Kidney epithelial cell (primary cell): ENCODE measurements at regions not wholly inside any gene's neighbourhood (a gene's known extent, or its start where the extent isn't known, plus 50 kb on each side); places are given as distances from the start of the nearest gene placed in this dataset.
A peak's percentile ranks its signal among the peaks of the same experiment; 100 is the strongest.
"Not testable (repeated sequence)": the region's sequence is repeated elsewhere in the genome, so short reads cannot be mapped to it uniquely, and the experiment has no call there.

ENCODE experiments used
- DNase-seq: peaks from one replicate; pipeline ENCODE4 v3.0.0-alpha.2; 2010; ENCODE audit warnings: low read depth
- H3K27me3 ChIP-seq: 2 replicates; pipeline ENCODE4 v1.6.0; 2011; ENCODE audit warnings: low read length; ENCODE audit not compliant: control insufficient read depth, insufficient read depth
- H3K36me3 ChIP-seq: 2 replicates; pipeline ENCODE4 v1.5.1; 2011; ENCODE audit warnings: low read length; ENCODE audit not compliant: control insufficient read depth, insufficient read depth
- H3K4me3 ChIP-seq: 2 replicates; pipeline ENCODE4 v1.5.1; 2011; ENCODE audit warnings: low read depth, mild to moderate bottlenecking, control low read depth, low read length
- TF ChIP-seq, protein P1 (sequence below): IDR thresholded peaks from 2 replicates; pipeline ENCODE4 v1.5.1; 2011; ENCODE audit warnings: mild to moderate bottlenecking, moderate library complexity, low read length, control low read depth, inconsistent platforms; ENCODE audit not compliant: insufficient read depth, poor library complexity, severe bottlenecking

DNA sequence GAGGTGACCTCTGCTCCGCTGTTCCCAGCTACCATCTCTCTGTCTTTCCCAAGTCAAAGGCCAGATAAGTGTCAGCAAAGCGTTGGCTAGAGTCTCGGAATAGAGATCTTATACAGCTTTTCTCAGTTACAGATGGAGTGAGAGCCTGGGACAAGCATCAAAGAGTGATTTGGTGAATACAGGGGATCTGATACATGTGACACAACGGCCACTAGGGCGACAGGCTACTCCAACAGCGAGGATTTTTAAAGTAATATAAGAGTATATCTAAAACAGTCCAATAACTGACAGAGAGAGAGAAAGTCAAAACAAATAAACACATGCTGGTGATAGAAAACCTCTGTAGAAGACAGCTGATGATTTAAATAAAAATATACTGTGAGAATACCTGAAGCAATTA is 433.1 kb upstream of the SMIM31 start:
- Histone ChIP-seq H3K4me3 (no peak overlapping the region), H3K36me3 (no peaks in the 10 kb centered on the region), H3K27me3 (no peaks in the 10 kb centered on the region)
- no peak for DNase-seq
- TF ChIP-seq, protein P1, sequence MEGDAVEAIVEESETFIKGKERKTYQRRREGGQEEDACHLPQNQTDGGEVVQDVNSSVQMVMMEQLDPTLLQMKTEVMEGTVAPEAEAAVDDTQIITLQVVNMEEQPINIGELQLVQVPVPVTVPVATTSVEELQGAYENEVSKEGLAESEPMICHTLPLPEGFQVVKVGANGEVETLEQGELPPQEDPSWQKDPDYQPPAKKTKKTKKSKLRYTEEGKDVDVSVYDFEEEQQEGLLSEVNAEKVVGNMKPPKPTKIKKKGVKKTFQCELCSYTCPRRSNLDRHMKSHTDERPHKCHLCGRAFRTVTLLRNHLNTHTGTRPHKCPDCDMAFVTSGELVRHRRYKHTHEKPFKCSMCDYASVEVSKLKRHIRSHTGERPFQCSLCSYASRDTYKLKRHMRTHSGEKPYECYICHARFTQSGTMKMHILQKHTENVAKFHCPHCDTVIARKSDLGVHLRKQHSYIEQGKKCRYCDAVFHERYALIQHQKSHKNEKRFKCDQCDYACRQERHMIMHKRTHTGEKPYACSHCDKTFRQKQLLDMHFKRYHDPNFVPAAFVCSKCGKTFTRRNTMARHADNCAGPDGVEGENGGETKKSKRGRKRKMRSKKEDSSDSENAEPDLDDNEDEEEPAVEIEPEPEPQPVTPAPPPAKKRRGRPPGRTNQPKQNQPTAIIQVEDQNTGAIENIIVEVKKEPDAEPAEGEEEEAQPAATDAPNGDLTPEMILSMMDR, result peak; percentile 8

GRCh38 chr4:164326056-164326455 is 427.9 kb upstream of the SMIM31 start:
- TF ChIP-seq, protein P1, result no peak
- H3K4me3 ChIP-seq, result no peak overlapping the region
- no peaks in the 10 kb centered on the region for H3K27me3 ChIP-seq
- DNase-seq, result no peak
- no peaks in the 10 kb centered on the region for H3K36me3 ChIP-seq

DNA sequence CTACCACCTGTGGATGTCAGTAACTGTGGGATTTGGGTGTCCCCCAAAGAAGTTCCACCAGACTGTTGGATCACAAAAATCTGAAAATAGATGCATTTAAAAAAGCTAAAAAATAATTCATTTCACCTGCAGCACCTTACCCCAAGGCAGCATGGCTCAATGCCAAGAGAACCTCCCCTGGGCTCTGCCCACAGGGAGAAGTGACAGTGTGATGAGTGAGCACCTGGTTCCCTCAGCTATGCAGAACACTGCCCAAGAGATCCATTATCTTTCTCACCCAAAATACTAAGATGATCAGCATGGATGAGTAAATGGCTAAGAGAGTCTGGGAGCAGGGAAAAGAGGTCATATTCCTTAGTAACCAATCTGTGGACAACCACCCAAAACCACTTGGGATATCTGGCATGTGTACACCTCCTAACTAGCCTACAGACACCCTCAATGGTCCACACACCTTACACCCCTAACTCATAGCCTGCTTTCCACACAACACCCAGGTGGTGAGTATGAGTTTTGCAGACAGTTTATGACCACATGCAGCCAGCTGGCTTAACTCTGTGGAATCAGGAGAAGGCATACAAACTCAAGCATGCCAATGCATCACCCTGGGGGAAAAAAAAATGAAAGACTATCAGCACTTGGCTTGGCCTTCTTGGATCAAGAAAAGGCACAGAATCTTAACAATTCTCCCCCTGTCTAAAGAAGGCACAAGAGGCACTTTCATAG is 416.5 kb upstream of the SMIM31 start:
- H3K27me3 ChIP-seq, result no peaks in the 10 kb centered on the region
- H3K4me3 ChIP-seq, result no peak overlapping the region
- TF ChIP-seq, protein P1, result no peak
- no peaks in the 10 kb centered on the region for H3K36me3 ChIP-seq
- no peak for DNase-seq

DNA sequence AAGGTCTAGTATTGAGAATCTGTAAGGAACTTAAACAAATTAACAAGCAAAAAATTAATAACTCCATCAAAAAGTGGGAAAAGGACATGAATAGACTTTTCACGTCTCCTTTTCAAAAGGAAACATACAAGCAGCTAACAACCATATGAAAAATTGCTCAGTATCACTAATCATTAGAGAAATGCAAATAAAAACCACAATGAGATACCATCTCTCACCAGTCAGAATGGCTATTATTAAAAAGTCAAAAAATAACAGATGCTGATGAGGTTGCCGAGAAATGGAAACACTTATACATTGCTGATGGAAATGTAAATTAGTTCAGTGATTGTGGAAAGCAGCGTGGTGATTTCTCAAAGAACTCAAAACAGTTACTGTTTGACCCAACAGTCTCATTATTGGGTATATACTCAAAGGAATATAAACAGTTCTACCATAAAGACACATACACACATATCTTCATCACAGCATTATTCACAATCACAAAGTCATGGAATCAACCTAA is 410.4 kb upstream of the SMIM31 start:
- TF ChIP-seq, protein P1, result no peak
- no peak for DNase-seq
- no peak overlapping the region for H3K4me3 ChIP-seq

DNA sequence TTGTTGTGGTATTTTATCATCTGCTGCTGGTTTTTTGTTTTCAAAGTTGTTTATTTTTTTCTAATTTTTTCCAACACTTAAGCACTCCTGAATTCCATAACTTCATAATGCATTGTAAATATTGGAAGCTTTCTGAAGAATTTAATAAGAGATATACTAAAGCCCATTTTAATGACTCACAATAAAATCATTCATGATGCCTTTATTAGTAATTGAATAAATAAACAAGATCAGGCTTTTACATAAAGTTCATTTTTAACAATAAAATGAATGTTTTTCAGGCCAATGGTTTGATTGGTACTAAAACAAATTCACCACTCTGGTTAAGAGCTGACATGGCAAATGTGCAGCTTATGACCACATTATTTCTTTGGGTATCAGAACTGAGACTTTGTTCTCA is 408.2 kb upstream of the SMIM31 start:
- TF ChIP-seq, protein P1, result no peak
- no peaks in the 10 kb centered on the region for H3K27me3 ChIP-seq
- H3K4me3 ChIP-seq, result no peak overlapping the region
- H3K36me3 ChIP-seq, result no peaks in the 10 kb centered on the region
- DNase-seq, result no peak

More for the DNA sequence above, 410.4 kb upstream of the SMIM31 start:
- Histone ChIP-seq H3K27me3 (no peaks in the 10 kb centered on the region), H3K36me3 (no peaks in the 10 kb centered on the region)

DNA sequence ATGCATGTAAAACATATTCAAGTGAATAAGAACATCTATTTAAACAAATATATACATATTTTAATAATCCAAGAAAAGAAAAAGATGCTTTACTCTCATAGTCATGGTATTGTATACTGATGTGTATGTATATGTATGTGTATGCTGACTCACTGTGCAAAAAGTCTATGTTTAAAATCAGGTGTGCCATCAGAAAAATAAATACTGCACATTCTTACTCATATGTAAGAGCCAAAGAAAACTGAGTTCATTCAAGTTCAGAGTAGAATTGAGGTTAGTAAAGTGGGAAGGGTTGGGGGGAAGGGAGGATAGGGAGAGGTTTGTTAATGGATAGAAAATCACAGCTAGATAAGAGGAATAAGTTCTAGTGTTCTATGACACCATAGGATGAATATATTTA is 403.9 kb upstream of the SMIM31 start:
- DNase-seq, result no peak
- TF ChIP-seq, protein P1, result no peak
- Histone ChIP-seq H3K36me3 (no peaks in the 10 kb centered on the region), H3K4me3 (no peak overlapping the region), H3K27me3 (no peaks in the 10 kb centered on the region)

DNA sequence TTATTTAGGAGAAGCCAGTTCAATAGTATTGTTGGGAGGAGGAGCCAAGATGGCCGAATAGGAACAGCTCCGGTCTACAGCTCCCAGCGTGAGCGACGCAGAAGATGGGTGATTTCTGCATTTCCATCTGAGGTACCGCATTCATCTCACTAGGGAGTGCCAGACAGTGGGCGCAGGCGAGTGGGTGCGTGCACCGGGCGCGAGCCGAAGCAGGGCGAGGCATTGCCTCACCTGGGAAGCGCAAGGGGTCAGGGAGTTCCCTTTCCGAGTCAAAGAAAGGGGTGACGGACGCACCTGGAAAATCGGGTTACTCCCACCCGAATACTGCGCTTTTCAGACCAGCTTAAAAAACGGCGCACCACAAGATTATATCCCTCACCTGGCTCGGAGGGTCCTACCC is 403.2 kb upstream of the SMIM31 start:
- not testable (repeated sequence) for H3K4me3 ChIP-seq, H3K36me3 ChIP-seq, DNase-seq, H3K27me3 ChIP-seq
